Natural killer cell treated with Interleukin-12 subunit alpha and Interleukin-12 subunit beta and Interleukin-15 and Interleukin-18, amount 100 ng/mL, for 72 hours (primary cell): ENCODE measurements at regions not wholly inside any gene's neighbourhood (a gene's known extent, or its start where the extent isn't known, plus 50 kb on each side); places are given as distances from the start of the nearest gene placed in this dataset.

Experiments used
- ATAC-seq, 2 donors: fragments of 150-1000 bp; cut with Tn5 transposase in 1 of 2; sonication (Bioruptor Pico), chemical (Tn5 transposase) in 1 of 2; 2 replicates each; pipeline ENCODE4 v1.10.0; 2021
- DNase-seq: peaks from one replicate; pipeline ENCODE4 v3.0.0; 2022; ENCODE audit warnings: low spot score
- H3K27ac Mint-ChIP-seq, 2 donors: 1 replicate in 1 of 2; 2 replicates in 1 of 2; pipeline ENCODE4 v1.8.0; 2022; ENCODE audit warnings: mixed read lengths in 2 of 2, mild to moderate bottlenecking in 1 of 2, moderate library complexity in 1 of 2
- H3K27me3 Mint-ChIP-seq, 2 donors: 1 replicate in 1 of 2; 2 replicates in 1 of 2; pipeline ENCODE4 v1.8.0; 2022; ENCODE audit warnings: mixed read lengths in 2 of 2
- H3K36me3 Mint-ChIP-seq: one replicate; pipeline ENCODE4 v1.8.0; 2022; ENCODE audit warnings: mixed read lengths
- H3K4me1 Mint-ChIP-seq, 2 donors: 1 replicate in 1 of 2; 2 replicates in 1 of 2; pipeline ENCODE4 v1.8.0; 2022; ENCODE audit warnings: low read depth in 2 of 2, mixed read lengths in 2 of 2, mild to moderate bottlenecking in 1 of 2
- H3K4me3 Mint-ChIP-seq: one replicate; pipeline ENCODE4 v1.8.0; 2022; ENCODE audit warnings: mixed read lengths
- H3K9me3 Mint-ChIP-seq: 2 replicates; pipeline ENCODE4 v1.8.0; 2022; ENCODE audit warnings: mixed read lengths

DNA sequence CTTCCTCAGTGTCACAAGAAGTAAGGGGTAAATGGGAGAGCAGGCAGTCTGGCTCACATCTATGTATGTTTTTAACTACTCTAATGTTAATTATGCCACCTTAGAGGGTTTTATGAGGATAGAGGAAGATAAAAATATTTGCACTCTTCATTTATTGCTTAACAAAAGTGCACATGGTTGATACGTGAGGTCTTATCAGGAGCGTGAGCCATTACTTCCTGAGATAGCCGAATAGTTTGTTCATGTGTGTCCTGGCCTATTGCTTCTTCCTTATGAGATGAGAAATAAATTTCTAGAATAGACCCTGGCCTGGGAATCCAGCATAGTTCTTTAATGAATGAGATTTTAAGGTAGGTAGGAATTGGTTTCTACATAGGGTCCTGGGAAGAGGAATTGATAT lies 471.1 kb upstream of the B3GALT2 start:
- ATAC-seq (no peak), DNase-seq (no peak)
- H3K36me3 Mint-ChIP-seq: peaks cover 10% of the 10 kb centered on the region
- H3K4me3 Mint-ChIP-seq: no peak overlapping the region
- H3K4me1 Mint-ChIP-seq: peaks cover 0 to 3% of the 10 kb centered on the region in 2 donors
- peaks cover 9% of the 10 kb centered on the region for H3K9me3 Mint-ChIP-seq
- no peak overlapping the region for H3K27ac Mint-ChIP-seq
- H3K27me3 Mint-ChIP-seq: no peaks in the 10 kb centered on the region

DNA sequence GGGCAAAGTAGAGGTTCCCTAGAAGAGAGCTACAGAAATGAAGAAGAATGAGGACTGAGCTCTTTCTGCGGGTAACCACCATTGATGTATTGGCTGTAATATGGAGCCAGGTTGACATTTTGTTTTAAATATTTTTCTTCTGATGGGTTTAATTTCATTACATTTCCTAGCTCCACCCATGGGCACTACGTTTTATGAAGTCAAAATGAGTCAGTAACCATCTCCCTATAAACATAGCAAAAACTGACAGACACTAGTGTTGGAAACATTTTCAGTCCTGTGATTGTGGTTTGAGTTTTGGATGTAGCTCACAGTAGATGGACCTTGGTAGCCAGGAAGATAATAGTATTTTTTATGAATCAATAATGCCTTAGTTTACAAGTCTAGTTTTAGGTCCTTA lies 470.4 kb upstream of the B3GALT2 start:
- ATAC-seq: no peak
- no peak overlapping the region for H3K27ac Mint-ChIP-seq
- peaks cover 13% of the 10 kb centered on the region for H3K9me3 Mint-ChIP-seq
- H3K4me3 Mint-ChIP-seq: no peak overlapping the region
- DNase-seq: no peak
- peaks cover 0 to 3% of the 10 kb centered on the region in 2 donors for H3K4me1 Mint-ChIP-seq
- no peaks in the 10 kb centered on the region for H3K27me3 Mint-ChIP-seq
- H3K36me3 Mint-ChIP-seq: peaks cover 10% of the 10 kb centered on the region

DNA sequence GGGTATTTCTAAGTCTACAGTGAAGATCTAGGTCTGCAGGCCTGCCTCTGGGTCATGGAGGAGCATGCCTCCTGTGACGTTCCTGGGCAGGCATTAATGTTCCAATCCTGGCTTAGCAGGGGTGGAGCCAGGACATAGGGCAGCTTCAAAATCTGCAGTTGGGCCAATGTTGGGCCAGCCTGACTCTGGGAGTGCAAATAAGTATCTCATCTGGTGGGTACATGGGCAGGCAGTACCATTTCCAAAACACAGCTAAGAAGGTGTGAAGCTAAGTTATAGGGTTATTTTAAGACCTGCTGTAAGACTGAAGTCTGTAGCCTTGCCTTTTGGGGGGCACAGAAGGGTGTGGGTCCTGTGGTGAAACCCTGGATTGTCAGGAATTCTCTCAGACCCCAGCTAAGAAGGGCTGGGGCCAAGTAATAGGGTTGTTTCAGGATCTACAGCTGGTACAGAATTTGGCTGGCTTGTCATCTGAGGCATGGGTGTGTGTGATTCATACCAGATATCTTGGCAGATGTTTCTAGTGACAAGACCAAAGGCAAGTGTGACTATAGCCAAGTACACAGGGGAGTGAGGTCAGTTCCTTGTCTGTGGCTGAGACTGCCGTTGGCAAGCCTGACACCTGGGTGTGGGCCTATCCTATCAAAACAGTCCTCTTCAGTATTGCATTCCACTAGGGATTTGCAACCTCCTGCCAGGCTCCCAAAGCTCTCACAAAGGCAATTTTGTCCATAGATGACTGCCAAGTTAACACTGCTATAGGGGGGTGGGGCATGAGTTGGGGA lies 468.7 kb upstream of the B3GALT2 start:
- H3K27me3 Mint-ChIP-seq: no peaks in the 10 kb centered on the region
- H3K36me3 Mint-ChIP-seq: peaks cover 10% of the 10 kb centered on the region
- peaks cover 14% of the 10 kb centered on the region for H3K9me3 Mint-ChIP-seq
- DNase-seq: no peak
- H3K4me3 Mint-ChIP-seq: no peak overlapping the region
- H3K27ac Mint-ChIP-seq: no peak overlapping the region
- H3K4me1 Mint-ChIP-seq: peaks cover 0 to 3% of the 10 kb centered on the region in 2 donors
- ATAC-seq: peak in 1 of 2 donors; percentile 43

DNA sequence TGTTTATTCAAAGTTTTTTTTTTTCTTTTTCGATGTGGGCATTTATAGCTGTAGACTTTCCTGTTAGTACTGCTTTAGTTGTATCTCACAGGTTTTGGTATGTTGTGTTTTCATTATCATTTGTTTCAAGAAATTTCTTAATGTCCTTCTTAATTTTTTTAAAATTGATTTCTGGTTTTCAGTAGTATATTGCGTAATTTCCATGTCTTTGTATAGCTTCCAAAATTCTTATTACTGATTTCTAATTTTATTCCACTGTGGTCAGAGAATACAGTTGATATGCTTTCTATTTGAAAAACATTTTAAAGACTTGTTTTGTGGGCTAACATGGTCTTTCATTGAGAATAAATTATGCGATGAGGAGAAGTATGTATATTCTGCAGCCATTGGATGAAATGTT lies 463.2 kb upstream of the B3GALT2 start:
- Mint-ChIP-seq H3K27ac (no peak overlapping the region), H3K36me3 (peaks cover 23% of the 10 kb centered on the region), H3K27me3 (no peaks in the 10 kb centered on the region), H3K4me3 (no peak overlapping the region), H3K4me1 (no peaks in the 10 kb centered on the region), H3K9me3 (peaks cover 21% of the 10 kb centered on the region)
- ATAC-seq: no peak
- DNase-seq: no peak

DNA sequence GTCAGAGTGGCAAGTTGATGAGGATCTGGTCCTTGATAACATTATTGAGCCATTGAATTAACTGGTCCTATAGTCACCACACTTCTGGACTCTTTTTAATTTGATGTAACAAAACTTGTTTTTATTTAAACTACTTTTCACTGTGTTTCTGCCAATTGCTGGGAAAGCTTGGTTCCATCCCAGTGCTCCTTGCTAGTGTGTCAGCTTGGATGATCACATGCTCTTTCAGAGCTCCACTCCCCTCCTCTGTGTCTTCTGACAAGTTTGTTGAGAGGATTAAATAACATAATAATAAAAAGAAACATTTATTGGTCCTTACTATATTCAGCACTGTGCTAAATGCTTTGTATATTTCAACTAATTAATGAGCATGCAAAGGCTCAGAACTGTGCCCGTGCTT lies 448.5 kb upstream of the B3GALT2 start:
- ATAC-seq (no peak), DNase-seq (no peak)
- peak overlapping the region; percentile 25 for H3K4me3 Mint-ChIP-seq
- H3K9me3 Mint-ChIP-seq: peaks cover 7% of the 10 kb centered on the region
- H3K4me1 Mint-ChIP-seq: peaks cover 8% of the 10 kb centered on the region in 2 donors
- H3K27ac Mint-ChIP-seq: peak overlapping the region in 1 of 2 donors; percentile 20
- H3K36me3 Mint-ChIP-seq: peaks cover 5% of the 10 kb centered on the region
- H3K27me3 Mint-ChIP-seq: peaks cover 0 to 3% of the 10 kb centered on the region in 2 donors

DNA sequence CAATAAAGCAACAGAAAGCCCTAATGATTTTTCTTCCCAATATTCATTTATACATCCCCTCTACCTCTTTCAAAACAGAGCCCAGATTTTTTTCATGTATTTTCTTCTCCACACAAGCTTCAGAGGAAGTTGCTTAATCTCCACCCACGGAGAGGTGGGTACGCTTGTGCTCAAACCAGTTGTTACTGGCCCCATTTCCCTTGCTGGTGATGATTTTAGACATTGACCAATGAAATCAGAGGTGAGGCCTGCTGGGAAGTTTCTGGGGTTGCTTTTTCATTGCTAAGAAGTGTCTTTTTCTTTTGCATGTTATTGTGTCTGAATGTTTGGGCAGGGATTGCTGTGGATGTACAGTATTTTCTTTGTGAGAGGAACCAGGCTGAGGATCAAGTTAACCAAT lies 448.1 kb upstream of the B3GALT2 start:
- Mint-ChIP-seq H3K4me3 (peak overlapping the region; percentile 25), H3K27ac (peak overlapping the region; percentile 20 to 66), H3K4me1 (peaks cover 8% of the 10 kb centered on the region in 2 donors), H3K9me3 (peaks cover 7% of the 10 kb centered on the region), H3K36me3 (peaks cover 5% of the 10 kb centered on the region), H3K27me3 (peaks cover 0 to 3% of the 10 kb centered on the region in 2 donors)
- DNase-seq (no peak), ATAC-seq (peak; percentile 60 to 83)

DNA sequence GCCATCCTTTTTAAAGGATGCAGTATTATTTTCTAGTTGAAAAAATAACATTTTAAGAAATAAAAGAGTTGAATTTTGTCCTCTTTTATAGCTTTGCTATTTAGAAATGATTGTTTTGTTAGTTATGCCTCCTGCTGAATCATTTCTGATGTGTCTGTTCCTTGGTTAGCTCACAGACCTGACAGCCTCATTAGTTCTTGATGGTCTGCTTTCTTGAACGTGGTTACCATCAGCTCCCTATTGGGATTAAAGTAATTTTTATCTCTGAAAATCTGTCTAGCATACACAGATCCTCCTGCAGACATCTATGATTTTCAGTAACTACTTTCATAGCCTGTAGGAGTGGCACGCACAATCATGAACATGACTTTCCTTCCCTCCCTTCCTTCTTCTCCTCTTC lies 447.6 kb upstream of the B3GALT2 start:
- peak overlapping the region; percentile 20 to 66 for H3K27ac Mint-ChIP-seq
- peaks cover 5% of the 10 kb centered on the region for H3K36me3 Mint-ChIP-seq
- H3K9me3 Mint-ChIP-seq: peaks cover 7% of the 10 kb centered on the region
- H3K4me1 Mint-ChIP-seq: peaks cover 8 to 10% of the 10 kb centered on the region in 2 donors
- H3K27me3 Mint-ChIP-seq: peaks cover 0 to 6% of the 10 kb centered on the region in 2 donors
- H3K4me3 Mint-ChIP-seq: peak overlapping the region; percentile 25
- DNase-seq: no peak
- no peak for ATAC-seq

DNA sequence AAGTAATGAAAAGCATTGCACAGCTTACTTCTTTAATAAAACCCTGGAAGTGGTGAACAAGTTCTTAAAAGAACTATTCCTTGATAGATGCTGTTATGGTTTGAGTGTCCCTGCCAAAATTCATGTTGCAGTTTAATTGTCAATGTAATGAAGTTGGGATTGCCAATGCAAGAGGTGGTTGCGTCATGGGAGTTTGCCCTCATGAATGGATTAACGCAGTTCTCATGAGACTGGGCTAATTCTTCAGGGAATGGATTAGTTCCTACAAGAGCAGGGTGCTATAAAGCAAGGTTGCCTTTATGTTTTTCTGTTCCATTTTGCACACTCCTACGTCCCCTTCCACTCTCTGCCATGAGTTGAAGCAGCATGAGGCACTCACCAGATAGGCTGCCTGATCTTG lies 446.7 kb upstream of the B3GALT2 start:
- H3K36me3 Mint-ChIP-seq: peaks cover 5% of the 10 kb centered on the region
- no peak overlapping the region for H3K27ac Mint-ChIP-seq
- peaks cover 0 to 7% of the 10 kb centered on the region in 2 donors for H3K27me3 Mint-ChIP-seq
- ATAC-seq (no peak), DNase-seq (no peak)
- peaks cover 7% of the 10 kb centered on the region for H3K9me3 Mint-ChIP-seq
- peaks cover 8 to 10% of the 10 kb centered on the region in 2 donors for H3K4me1 Mint-ChIP-seq
- H3K4me3 Mint-ChIP-seq: no peak overlapping the region

DNA sequence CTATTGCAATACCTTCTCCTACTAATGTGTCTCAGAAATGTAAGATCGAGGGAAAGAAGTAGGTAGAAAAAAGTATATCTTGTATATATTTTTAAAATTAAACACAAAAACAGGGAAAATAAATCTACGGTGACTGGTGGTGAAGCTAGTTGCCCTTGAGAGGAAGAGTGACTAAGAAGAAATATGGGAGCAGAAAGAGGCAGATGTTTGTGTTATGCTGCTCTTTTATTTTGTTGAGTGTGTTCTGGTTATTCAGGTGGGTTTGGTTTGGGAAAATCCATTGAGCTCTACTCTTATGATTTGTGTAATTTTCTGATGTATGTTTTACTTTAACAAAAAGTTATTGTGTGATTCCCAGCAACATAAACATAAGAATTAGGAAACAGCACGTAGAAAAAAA lies 444.9 kb upstream of the B3GALT2 start:
- ATAC-seq: no peak
- Mint-ChIP-seq H3K4me1 (peaks cover 8 to 10% of the 10 kb centered on the region in 2 donors), H3K27me3 (peaks cover 0 to 7% of the 10 kb centered on the region in 2 donors), H3K27ac (no peak overlapping the region), H3K9me3 (peaks cover 7% of the 10 kb centered on the region), H3K36me3 (peaks cover 5% of the 10 kb centered on the region), H3K4me3 (no peak overlapping the region)
- no peak for DNase-seq

DNA sequence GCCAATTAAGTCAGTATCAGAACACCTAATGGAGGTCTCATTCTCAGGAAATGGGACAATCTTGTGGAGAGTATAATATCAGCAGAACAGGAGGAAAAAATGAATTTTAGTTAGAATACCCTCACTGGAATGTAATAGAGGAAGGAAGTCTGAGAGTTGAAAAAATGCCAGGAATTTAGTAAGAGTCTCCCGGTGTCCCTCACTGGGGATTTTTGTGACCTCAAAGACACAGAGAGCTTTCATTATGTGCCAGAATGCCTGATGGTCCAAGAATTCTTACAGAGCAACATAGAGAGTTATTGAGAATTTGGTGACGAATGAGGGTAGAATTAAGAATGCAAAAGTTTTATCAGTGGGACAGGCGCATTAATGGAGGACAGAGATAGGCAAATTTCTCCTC lies 443.5 kb upstream of the B3GALT2 start:
- Mint-ChIP-seq H3K4me3 (no peak overlapping the region), H3K27ac (no peak overlapping the region), H3K4me1 (peaks cover 8 to 10% of the 10 kb centered on the region in 2 donors), H3K9me3 (peaks cover 7% of the 10 kb centered on the region), H3K36me3 (peaks cover 5% of the 10 kb centered on the region), H3K27me3 (peaks cover 0 to 7% of the 10 kb centered on the region in 2 donors)
- no peak for DNase-seq
- ATAC-seq: no peak

DNA sequence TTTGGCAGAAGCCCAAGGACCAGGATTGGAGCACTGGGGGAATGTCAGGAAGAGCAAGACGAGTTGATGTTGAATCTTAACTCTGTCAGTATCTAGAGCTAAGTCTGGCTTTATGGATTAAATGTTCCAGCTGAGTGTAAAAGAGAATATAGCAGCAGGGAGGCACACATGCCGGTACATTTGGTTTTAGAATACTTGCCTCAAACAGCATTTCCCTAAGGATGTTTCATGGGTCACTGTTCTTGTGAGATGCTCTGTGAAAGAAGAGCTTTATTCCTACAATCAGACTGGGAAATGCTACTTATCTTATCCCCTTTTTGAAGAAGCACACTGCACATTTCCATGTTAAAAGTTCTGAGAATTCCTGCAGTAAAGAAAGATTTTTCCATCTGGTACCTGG lies 440.3 kb upstream of the B3GALT2 start:
- Mint-ChIP-seq H3K27ac (no peak overlapping the region), H3K36me3 (peaks cover 5% of the 10 kb centered on the region), H3K4me3 (no peak overlapping the region), H3K9me3 (no peaks in the 10 kb centered on the region), H3K4me1 (peaks cover 0 to 2% of the 10 kb centered on the region in 2 donors), H3K27me3 (peaks cover 0 to 4% of the 10 kb centered on the region in 2 donors)
- DNase-seq (no peak), ATAC-seq (no peak)

DNA sequence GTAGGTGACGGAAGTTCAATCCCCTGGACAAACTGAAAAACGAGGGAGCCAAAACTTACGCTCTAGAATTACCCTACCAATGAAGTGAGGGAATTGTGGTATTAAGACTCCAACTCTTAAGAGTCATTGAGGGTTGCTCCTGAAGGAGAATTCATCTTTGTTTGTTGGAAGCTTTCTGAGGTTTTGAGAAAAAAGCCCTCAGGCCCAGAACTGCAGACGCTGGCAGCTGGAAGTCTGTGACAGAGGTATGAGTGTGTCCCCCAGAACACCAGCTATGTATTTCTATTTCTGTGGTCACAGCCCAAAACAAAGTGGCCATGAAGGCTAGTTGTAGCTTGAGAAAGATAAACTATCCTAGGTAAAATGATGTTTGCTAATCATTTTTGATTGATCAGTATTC lies 438.8 kb upstream of the B3GALT2 start:
- Mint-ChIP-seq H3K4me1 (peaks cover 0 to 2% of the 10 kb centered on the region in 2 donors), H3K27ac (no peak overlapping the region), H3K36me3 (peaks cover 2% of the 10 kb centered on the region), H3K4me3 (no peak overlapping the region), H3K27me3 (peaks cover 0 to 4% of the 10 kb centered on the region in 2 donors), H3K9me3 (no peaks in the 10 kb centered on the region)
- DNase-seq (no peak), ATAC-seq (no peak)

DNA sequence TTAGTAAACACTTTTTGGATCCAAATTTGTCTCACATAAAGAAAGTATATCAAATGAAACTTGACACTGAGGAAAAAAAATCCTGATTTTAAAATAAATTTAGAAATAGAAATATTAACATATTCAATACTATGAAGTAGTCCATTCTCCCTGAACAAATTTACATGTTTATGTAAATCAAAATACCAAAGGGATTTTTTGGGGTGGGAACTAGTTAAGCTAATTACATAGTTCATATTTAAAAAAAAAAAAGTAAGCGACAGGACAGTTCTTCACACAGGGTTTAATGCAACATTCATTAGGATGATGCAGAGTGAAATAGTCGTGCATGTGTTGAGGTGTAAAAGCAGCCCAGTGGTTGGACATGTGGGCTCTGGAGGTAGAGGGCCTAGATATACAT lies 433.5 kb upstream of the B3GALT2 start:
- no peak overlapping the region for H3K4me3 Mint-ChIP-seq
- no peaks in the 10 kb centered on the region for H3K4me1 Mint-ChIP-seq
- H3K36me3 Mint-ChIP-seq: no peaks in the 10 kb centered on the region
- H3K9me3 Mint-ChIP-seq: peaks cover 3% of the 10 kb centered on the region
- ATAC-seq (no peak), DNase-seq (no peak)
- H3K27ac Mint-ChIP-seq: no peak overlapping the region
- no peaks in the 10 kb centered on the region for H3K27me3 Mint-ChIP-seq

DNA sequence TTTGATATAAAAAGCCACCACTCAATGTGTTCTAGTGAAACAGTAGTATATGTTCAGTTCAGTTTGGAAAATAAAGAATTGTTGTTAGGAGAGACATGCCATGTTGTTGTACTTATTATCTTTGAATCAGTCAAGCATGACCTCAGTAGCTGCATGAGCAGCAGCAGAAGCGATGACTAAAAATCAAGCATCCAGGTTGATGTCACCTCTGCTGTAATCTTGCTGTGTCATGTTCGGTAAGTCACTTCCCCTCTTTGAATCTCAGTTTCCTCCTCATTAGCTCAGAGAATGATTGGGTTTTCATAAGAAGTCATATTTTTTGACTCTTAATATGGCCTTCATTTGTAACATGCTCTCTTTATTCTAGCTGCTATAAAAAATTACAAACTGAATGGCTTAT lies 428.4 kb upstream of the B3GALT2 start:
- Mint-ChIP-seq H3K4me3 (no peak overlapping the region), H3K27ac (no peak overlapping the region), H3K27me3 (no peaks in the 10 kb centered on the region), H3K9me3 (peaks cover 3% of the 10 kb centered on the region), H3K36me3 (no peaks in the 10 kb centered on the region), H3K4me1 (peaks cover 0 to 4% of the 10 kb centered on the region in 2 donors)
- DNase-seq (no peak), ATAC-seq (no peak)
